Suprapubic skin (tissue), 4 donors: ENCODE measurements at regions not wholly inside any gene's neighbourhood (a gene's known extent, or its start where the extent isn't known, plus 50 kb on each side); places are given as distances from the start of the nearest gene placed in this dataset.

ENCODE experiments used
- CTCF ChIP-seq, 2 donors: fragments of 200-600 bp in 1 of 2; fragments of 450-650 bp in 1 of 2; sonication (generic) in 1 of 2; IDR thresholded peaks; one replicate each; pipeline ENCODE4 v1.5.1; 2016 to 2019; ENCODE audit warnings: antibody characterized with exemption in 2 of 2, mild to moderate bottlenecking in 1 of 2, moderate library complexity in 1 of 2
- EP300 ChIP-seq: sonication (generic); formaldehyde crosslinking; IDR thresholded peaks from one replicate; pipeline ENCODE4 v1.6.1; 2017; ENCODE audit warnings: antibody characterized with exemption
- POLR2A ChIP-seq, 2 donors: fragments of 450-650 bp; IDR thresholded peaks; one replicate each; pipeline ENCODE4 v1.6.1; 2017; ENCODE audit warnings: antibody characterized with exemption in 2 of 2, mild to moderate bottlenecking in 2 of 2, moderate library complexity in 2 of 2
- POLR2AphosphoS5 ChIP-seq, 3 donors: sonication (generic); formaldehyde crosslinking; IDR thresholded peaks; one replicate each; pipeline ENCODE4 v1.6.1; 2017; ENCODE audit warnings: antibody characterized with exemption in 3 of 3

DNA sequence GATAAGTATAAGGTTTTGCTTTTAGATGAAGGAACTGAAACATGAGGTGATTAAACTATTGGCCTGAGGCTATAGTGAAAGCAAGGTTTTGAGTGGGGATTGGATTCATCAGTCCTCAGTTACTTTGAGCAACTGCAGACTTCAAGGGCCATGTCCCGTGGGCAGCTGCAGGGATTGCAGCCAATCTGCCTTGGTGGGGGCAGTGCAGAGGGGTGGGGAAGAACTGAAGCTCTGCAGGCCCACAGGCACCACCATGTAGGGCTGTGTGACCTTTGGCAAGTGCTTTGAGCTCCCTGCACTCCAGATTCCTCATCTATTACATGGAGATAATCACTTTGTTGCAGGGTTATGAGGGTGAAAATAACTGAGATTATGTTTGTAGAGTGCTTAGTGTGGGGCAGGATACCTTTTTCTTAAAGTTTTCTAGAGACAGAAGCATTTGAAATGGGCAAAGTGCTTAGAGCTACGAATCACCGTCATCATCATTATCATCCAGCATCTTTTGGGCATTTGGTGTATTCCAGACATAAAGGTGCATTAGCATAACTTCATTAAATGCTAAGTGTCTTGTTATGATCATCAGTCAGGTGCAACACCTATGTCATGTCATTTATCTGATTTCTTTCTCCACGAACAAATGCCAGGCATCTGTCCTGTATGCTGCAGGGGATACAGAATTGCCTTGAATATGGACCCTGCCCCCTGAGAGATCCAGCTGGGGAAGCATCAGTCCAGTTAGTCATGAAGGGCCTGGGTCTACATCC, 72.1 kb upstream of the TENM4 start:
- TF ChIP-seq CTCF (IDR thresholded peaks at IDR 0.05) (no peak), POLR2A (IDR thresholded peaks at IDR 0.05) (no peak), EP300 (no peak), POLR2AphosphoS5 (IDR thresholded peaks at IDR 0.05) (no peak)
